WTC11 (cell line): ENCODE measurements at regions not wholly inside any gene's neighbourhood (a gene's known extent, or its start where the extent isn't known, plus 50 kb on each side); places are given as distances from the start of the nearest gene placed in this dataset.
"Not testable (repeated sequence)": the region's sequence is repeated elsewhere in the genome, so short reads cannot be mapped to it uniquely, and the experiment has no call there.

Experiments used
- ATAC-seq: fragments of 200-7000 bp; cut with Tn5 transposase; 2 replicates; pipeline ENCODE4 v1.10.0; 2021; ENCODE audit warnings: mild to moderate bottlenecking, moderate library complexity
- CTCF ChIA-PET: fragments of 300-600 bp; sonication (Branson Sonifier 250); formaldehyde crosslinking; loops from one replicate; lab custom pipeline; 2021; ENCODE audit warnings: antibody characterized with exemption; lab: Charles Lee
- POLR2A ChIA-PET: fragments of 350-600 bp; sonication (Branson Sonifier 250); formaldehyde crosslinking; loops from one replicate; lab custom pipeline; 2021; ENCODE audit warnings: antibody characterized with exemption; lab: Charles Lee
- DNase-seq: peaks from one replicate; pipeline ENCODE4 v3.0.0; 2021; ENCODE audit warnings: low spot score
- H3K27ac Mint-ChIP-seq: 2 replicates; pipeline ENCODE4 v1.8.0; 2021; ENCODE audit warnings: mixed read lengths
- H3K27me3 Mint-ChIP-seq: 2 replicates; pipeline ENCODE4 v1.8.0; 2021; ENCODE audit warnings: low read depth, mild to moderate bottlenecking, moderate library complexity, mixed read lengths
- H3K36me3 Mint-ChIP-seq: 2 replicates; pipeline ENCODE4 v1.8.0; 2021; ENCODE audit warnings: mixed read lengths
- H3K4me1 Mint-ChIP-seq: 2 replicates; pipeline ENCODE4 v1.8.0; 2022; ENCODE audit warnings: mixed read lengths
- H3K4me3 Mint-ChIP-seq: 2 replicates; pipeline ENCODE4 v1.8.0; 2021; ENCODE audit warnings: mild to moderate bottlenecking, moderate library complexity, mixed read lengths
- H3K9me3 Mint-ChIP-seq: 2 replicates; pipeline ENCODE4 v1.8.0; 2021; ENCODE audit warnings: mixed read lengths
- AR ChIP-seq: fragments of 250-450 bp; sonication (Bioruptor Pico); IDR thresholded peaks from 2 replicates; pipeline ENCODE4 v1.9.0; 2021; ENCODE audit warnings: mild to moderate bottlenecking
- CREM ChIP-seq: sonication (generic); formaldehyde crosslinking; IDR thresholded peaks from 2 replicates; pipeline ENCODE4 v1.8.1; 2022; ENCODE audit warnings: mild to moderate bottlenecking, missing genetic modification reagents, moderate library complexity
- FOXJ3 ChIP-seq: sonication (generic); formaldehyde crosslinking; IDR thresholded peaks from 2 replicates; pipeline ENCODE4 v1.9.0; 2021; ENCODE audit warnings: missing genetic modification reagents, mild to moderate bottlenecking, borderline replicate concordance
- GTF2I ChIP-seq: fragments of 250-450 bp; sonication (Bioruptor Pico); conservative IDR thresholded peaks from 2 replicates; pipeline ENCODE4 v1.4.0; 2021; ENCODE audit warnings: mild to moderate bottlenecking
- JAZF1 ChIP-seq: fragments of 250-450 bp; sonication (Bioruptor Pico); IDR thresholded peaks from 2 replicates; pipeline ENCODE4 v1.9.0; 2021; ENCODE audit warnings: moderate library complexity, mild to moderate bottlenecking, inconsistent platforms
- MXD4 ChIP-seq: fragments of 250-450 bp; sonication (Bioruptor Pico); IDR thresholded peaks from 2 replicates; pipeline ENCODE4 v1.8.0; 2021; ENCODE audit warnings: mild to moderate bottlenecking, moderate library complexity, borderline replicate concordance
- NFYB ChIP-seq: sonication (generic); formaldehyde crosslinking; conservative IDR thresholded peaks from 2 replicates; pipeline ENCODE4 v1.8.0; 2022; ENCODE audit warnings: low read depth, missing genetic modification reagents
- NR1H2 ChIP-seq: sonication (generic); formaldehyde crosslinking; IDR thresholded peaks from 2 replicates; pipeline ENCODE4 v1.9.0; 2021; ENCODE audit warnings: mild to moderate bottlenecking, moderate library complexity, missing genetic modification reagents
- OVOL2 ChIP-seq: fragments of 250-450 bp; sonication (Bioruptor Pico); IDR thresholded peaks from 2 replicates; pipeline ENCODE4 v1.9.0; 2021; ENCODE audit warnings: mild to moderate bottlenecking, borderline replicate concordance
- PRRX2 ChIP-seq: fragments of 250-450 bp; sonication (Bioruptor Pico); IDR thresholded peaks from 2 replicates; pipeline ENCODE4 v1.8.0; 2021; ENCODE audit warnings: mild to moderate bottlenecking
- TCF7 ChIP-seq: sonication (generic); formaldehyde crosslinking; IDR thresholded peaks from 2 replicates; pipeline ENCODE4 v1.8.0; 2022; ENCODE audit warnings: mild to moderate bottlenecking, low read depth, missing genetic modification reagents, moderate library complexity
- USF1 ChIP-seq: sonication (generic); formaldehyde crosslinking; IDR thresholded peaks from 2 replicates; pipeline ENCODE4 v1.8.0; 2022; ENCODE audit warnings: mild to moderate bottlenecking, missing genetic modification reagents
- ZBTB43 ChIP-seq: sonication (generic); formaldehyde crosslinking; IDR thresholded peaks from 2 replicates; pipeline ENCODE4 v1.8.1; 2023; ENCODE audit warnings: mild to moderate bottlenecking, missing genetic modification reagents
- ZNF263 ChIP-seq: sonication (generic); formaldehyde crosslinking; IDR thresholded peaks from 2 replicates; pipeline ENCODE4 v1.8.1; 2022; ENCODE audit warnings: low read depth, mild to moderate bottlenecking, moderate library complexity, missing genetic modification reagents
- ZNF512 ChIP-seq: sonication (generic); formaldehyde crosslinking; IDR thresholded peaks from 2 replicates; pipeline ENCODE4 v1.8.1; 2022; ENCODE audit warnings: missing genetic modification reagents, borderline replicate concordance

GRCh38 chr16:60404401-60404800 is 1631.8 kb downstream of the CDH8 start (continued):
- TF ChIP-seq PRRX2 (no peak), NFYB (CRISPR knock-in tag) (no peak)

- ATAC-seq, H3K36me3 Mint-ChIP-seq, H3K4me1 Mint-ChIP-seq, H3K27ac Mint-ChIP-seq, DNase-seq, H3K4me3 Mint-ChIP-seq, POLR2A ChIA-PET, CTCF ChIA-PET, H3K9me3 Mint-ChIP-seq, H3K27me3 Mint-ChIP-seq: not testable (repeated sequence)
These were observed 1633.3 kb downstream of the CDH8 start for GRCh38 chr16:60402941-60403340.

GRCh38 chr16:60392380-60392779 is 1643.9 kb downstream of the CDH8 start:
- peaks cover 14% of the 10 kb centered on the region for H3K4me1 Mint-ChIP-seq
- H3K4me3 Mint-ChIP-seq, result no peak overlapping the region
- POLR2A ChIA-PET, result no interaction called here
- H3K36me3 Mint-ChIP-seq, result no peaks in the 10 kb centered on the region
- CTCF ChIA-PET, result no interaction called here
- no peak for TF ChIP-seq FOXJ3 (CRISPR knock-in tag)
- TF ChIP-seq OVOL2, result no peak
- no peak for TF ChIP-seq GTF2I (CRISPR knock-in tag)
- TF ChIP-seq JAZF1 (CRISPR knock-in tag), result no peak
- no peak for TF ChIP-seq ZBTB43 (CRISPR knock-in tag)
- no peak for TF ChIP-seq USF1 (CRISPR knock-in tag)
- no peak for TF ChIP-seq MXD4 (CRISPR knock-in tag)
- TF ChIP-seq AR (CRISPR knock-in tag), result no peak
- TF ChIP-seq CREM (CRISPR knock-in tag), result no peak
- TF ChIP-seq ZNF263, result no peak
- TF ChIP-seq ZNF512, result no peak
- no peak for DNase-seq
- no peaks in the 10 kb centered on the region for H3K9me3 Mint-ChIP-seq
- no peak for ATAC-seq
- no peaks in the 10 kb centered on the region for H3K27me3 Mint-ChIP-seq
- H3K27ac Mint-ChIP-seq, result no peak overlapping the region

- ATAC-seq, result no peak; the same call in 1 of the 2 replicates
- CTCF ChIA-PET, result no interaction called here
- DNase-seq, result no peak
- no peak overlapping the region for H3K27ac Mint-ChIP-seq
- TF ChIP-seq NR1H2 (CRISPR knock-in tag), result no peak
- no peak for TF ChIP-seq TCF7 (CRISPR knock-in tag)
- POLR2A ChIA-PET, result interaction anchor here (0.6 kb wide), 1 partner anchor 988 kb away, joined by 4 read pairs; no protein-coding TSS in a partner anchor
- H3K36me3 Mint-ChIP-seq, result peaks cover 9% of the 10 kb centered on the region
- H3K4me3 Mint-ChIP-seq, result no peak overlapping the region
- H3K4me1 Mint-ChIP-seq, result peaks cover 19% of the 10 kb centered on the region
- peaks cover 10% of the 10 kb centered on the region for H3K9me3 Mint-ChIP-seq
- H3K27me3 Mint-ChIP-seq, result peaks cover 17% of the 10 kb centered on the region
These were observed 1637.5 kb upstream of the GOT2 start for GRCh38 chr16:60371591-60371990.
